ENCODE measurements at regions not wholly inside any gene's neighbourhood (a gene's known extent, or its start where the extent isn't known, plus 50 kb on each side); places are given as distances from the start of the nearest gene placed in this dataset.
"Not testable (repeated sequence)": the region's sequence is repeated elsewhere in the genome, so short reads cannot be mapped to it uniquely, and the experiment has no call there.

DNA sequence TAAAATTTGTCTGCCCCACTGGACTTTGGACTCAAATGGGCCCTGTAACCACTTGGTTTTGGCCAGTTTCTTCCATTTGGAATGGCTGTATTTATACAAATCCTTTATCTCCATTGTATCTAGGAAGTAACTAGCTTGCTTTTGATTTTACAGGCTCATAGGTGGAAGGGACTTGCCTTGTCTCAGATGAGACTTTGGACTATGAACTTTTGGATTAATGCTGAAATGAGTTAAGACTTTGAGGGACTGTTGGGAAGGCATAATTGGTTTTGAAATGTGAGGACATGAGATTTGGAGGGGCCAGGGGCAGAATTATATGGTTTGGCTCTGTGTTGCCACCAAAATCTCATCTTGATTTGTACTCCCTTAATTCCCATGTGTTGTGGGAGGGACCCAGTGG, 198.3 kb upstream of the BOD1L1 start:
- TF ChIP-seq POLR2A (IDR thresholded peaks at IDR 0.05; ENCODE audit: low read depth); EP300 (IDR thresholded peaks at IDR 0.05); POLR2AphosphoS5 (IDR thresholded peaks at IDR 0.05): not testable (repeated sequence)
- TF ChIP-seq, protein P1, sequence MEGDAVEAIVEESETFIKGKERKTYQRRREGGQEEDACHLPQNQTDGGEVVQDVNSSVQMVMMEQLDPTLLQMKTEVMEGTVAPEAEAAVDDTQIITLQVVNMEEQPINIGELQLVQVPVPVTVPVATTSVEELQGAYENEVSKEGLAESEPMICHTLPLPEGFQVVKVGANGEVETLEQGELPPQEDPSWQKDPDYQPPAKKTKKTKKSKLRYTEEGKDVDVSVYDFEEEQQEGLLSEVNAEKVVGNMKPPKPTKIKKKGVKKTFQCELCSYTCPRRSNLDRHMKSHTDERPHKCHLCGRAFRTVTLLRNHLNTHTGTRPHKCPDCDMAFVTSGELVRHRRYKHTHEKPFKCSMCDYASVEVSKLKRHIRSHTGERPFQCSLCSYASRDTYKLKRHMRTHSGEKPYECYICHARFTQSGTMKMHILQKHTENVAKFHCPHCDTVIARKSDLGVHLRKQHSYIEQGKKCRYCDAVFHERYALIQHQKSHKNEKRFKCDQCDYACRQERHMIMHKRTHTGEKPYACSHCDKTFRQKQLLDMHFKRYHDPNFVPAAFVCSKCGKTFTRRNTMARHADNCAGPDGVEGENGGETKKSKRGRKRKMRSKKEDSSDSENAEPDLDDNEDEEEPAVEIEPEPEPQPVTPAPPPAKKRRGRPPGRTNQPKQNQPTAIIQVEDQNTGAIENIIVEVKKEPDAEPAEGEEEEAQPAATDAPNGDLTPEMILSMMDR (IDR thresholded peaks at IDR 0.05): not testable (repeated sequence)

Data from esophagus muscularis mucosa (tissue), 4 donors.